Adrenal gland (tissue), 5 donors: ENCODE measurements at regions not wholly inside any gene's neighbourhood (a gene's known extent, or its start where the extent isn't known, plus 50 kb on each side); places are given as distances from the start of the nearest gene placed in this dataset.

ENCODE experiments used
- CTCF ChIP-seq, 6 experiments: fragments of 450-650 bp in 4 of 6; fragments of 200-600 bp in 2 of 6; sonication (generic) in 1 of 6; IDR thresholded peaks; 1 replicate in 5 of 6; 2 replicates in 1 of 6; pipeline versions ENCODE4 v1.5.1 to v1.8.0; 2016 to 2021; ENCODE audit warnings: antibody characterized with exemption in 6 of 6, mild to moderate bottlenecking in 2 of 6, moderate library complexity in 1 of 6
- POLR2A ChIP-seq, 2 donors: fragments of 450-650 bp; IDR thresholded peaks; one replicate each; pipeline ENCODE4 v1.6.1; 2017; ENCODE audit warnings: antibody characterized with exemption in 2 of 2, mild to moderate bottlenecking in 2 of 2, moderate library complexity in 1 of 2
- donor health status: DM: no; HTN: no; CAD: no.

DNA sequence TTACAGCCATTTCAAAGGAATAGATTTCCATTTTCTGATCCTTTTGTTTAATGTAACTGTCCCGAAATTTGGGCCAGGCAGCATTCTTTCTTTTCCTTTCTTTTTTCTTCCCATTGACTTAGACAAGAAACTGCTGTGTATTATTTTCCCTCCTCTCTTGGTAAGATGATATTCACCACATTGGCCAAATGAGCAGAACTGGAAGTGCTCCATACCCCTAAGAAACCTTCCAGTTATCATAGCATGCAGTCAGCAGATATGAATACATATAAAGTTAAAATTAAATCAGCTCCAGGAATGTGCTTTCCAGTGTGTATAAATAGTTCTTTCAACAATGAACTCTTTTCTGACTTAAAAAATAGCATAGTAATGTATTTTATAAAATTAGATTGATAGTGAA is 168.5 kb upstream of the GAS1 start:
- TF ChIP-seq CTCF (IDR thresholded peaks at IDR 0.05) (no peak), POLR2A (IDR thresholded peaks at IDR 0.05) (no peak)
